ENCODE measurements at regions not wholly inside any gene's neighbourhood (a gene's known extent, or its start where the extent isn't known, plus 50 kb on each side); places are given as distances from the start of the nearest gene placed in this dataset.

DNA sequence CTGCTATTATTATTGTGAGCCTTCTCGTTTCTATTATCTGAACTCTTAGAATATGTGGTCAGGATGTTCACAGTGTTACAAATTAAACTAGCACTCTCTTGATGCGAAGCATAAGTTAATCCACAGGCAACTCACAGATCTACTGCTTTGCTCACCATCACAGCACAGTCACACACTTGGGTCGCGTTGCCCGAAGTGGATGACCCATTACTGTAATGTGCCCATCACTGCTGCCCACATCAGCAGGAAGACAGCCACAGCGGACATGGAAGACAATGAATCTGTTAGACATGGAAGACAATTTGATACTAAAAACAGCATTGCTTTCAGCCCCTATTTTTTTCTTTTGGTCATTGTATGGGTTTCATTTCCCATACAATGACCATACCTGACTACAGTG, 216.4 kb upstream of the B3GAT1 start:
- no peak for DNase-seq
- intact Hi-C loops (cut with DNase I), result no loop called here

DNA sequence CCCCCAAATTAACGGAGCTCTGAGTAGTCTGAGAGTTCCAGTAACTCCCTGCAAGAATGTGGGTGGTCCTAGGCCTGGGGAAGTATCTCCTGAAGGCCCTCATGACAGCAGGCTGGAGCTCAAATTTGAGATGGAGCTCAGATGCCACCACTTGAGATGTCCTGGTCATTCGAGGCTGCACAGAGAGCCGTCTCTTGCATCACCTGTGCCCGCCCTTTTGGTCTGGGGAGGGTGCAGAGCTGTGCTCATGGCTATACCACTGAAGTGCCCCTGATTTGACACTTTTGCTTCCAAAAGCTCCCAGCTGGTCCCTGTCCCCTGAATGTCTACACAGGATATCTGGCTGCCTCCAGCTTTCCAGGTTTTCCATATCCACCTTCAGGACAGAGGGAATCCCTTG, 214.0 kb upstream of the B3GAT1 start:
- DNase-seq, result no peak
- intact Hi-C loops (cut with DNase I), result no loop called here

DNA sequence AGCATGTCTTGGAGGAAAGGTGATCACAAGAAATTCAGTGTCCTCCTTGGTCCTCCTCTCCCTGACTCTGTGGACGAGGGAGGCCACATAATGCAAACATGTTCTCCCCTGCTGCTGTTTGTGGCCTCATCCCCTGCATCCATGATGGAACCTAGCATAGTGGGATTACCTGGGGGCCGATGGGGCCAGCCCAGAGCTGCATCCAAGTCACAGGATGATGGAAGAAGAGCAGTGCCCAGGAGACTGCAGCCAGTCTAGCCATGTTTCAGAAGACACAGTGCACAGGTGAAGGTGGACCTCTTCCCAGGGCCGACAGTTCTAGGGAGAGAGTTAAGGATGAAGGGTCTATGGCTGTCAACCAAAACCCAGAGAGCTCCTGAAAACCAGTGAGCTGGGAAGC, 213.6 kb upstream of the B3GAT1 start:
- intact Hi-C loops (cut with DNase I), result no loop called here
- no peak for DNase-seq

DNA sequence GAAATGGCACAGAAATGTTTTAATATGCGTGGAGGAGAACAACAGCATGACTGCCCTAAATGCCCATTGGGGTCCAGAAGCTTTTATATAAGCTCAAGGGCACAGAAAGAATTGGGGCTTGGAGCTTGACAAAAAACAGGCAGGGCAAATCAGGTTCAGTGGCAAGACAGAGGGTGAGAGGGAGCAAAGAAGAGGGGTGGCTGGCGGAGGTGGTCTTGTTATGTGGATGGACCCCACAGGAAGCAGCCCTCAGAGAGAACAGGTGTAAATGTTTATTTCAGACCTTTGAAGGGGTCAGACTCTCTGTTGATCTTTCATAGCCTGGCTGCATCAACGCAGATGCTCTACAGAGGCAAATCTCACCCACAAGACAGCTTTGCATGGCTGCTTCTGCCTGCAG, 213.1 kb upstream of the B3GAT1 start:
- no peak for DNase-seq
- intact Hi-C loops (cut with DNase I), result no loop called here

DNA sequence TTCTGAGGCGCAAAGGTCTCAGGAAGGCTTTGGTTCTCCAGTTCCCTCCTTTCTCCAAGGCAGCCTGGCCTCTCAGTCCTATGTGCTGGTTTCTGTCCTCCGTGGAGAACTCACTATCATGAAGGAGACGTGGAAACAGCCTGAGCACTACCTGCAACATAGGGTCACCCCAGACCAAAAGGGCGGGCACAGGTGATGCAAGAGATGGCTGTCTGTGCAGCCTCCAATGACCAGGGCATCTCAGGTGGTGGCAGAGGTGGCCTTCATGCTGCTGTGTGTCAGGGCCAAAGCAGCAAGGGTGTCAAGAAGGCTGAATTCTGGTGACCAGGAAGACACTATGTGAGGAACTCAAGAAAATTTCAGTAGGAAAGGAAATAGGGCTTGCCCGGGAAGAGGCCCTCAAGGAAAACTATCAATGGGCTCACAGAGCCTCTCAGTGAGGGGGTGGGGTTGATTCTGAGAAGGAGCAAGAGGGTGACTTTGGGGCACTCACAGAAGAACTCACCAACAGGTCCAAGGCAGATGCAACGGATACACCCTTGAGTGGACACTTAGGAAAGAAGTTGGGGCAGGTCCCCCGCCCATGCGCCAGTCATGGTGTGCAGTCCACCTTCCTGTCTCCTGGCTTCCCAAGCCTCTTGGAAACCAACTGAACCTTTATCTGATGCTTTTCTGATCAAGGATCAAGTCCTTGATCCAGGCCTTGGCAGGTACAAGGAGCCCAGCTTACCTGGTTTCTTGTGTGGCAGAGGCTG, 212.3 kb upstream of the B3GAT1 start:
- DNase-seq, result no peak
- intact Hi-C loops (cut with DNase I), result no loop called here

DNA sequence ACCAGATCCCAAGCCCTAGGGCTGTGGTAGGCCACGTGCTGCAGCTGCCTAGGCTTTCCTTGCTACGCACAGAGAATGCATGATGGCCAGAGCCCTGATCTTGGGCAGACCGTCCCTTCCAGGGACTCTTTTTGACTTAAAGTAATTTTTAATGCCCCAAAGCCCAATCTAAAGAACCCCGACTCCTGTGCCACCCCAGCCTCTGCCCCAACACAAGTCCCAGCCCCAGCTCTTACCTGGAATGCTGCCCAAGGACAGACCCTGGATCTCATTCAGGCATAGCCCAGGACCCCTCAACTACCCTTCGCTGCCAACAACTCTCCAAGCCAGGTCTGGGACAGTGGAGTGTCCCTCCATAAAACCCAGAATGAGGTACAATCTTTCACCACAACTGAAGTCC, 211.7 kb upstream of the B3GAT1 start:
- DNase-seq, result no peak
- intact Hi-C loops (cut with DNase I), result no loop called here

DNA sequence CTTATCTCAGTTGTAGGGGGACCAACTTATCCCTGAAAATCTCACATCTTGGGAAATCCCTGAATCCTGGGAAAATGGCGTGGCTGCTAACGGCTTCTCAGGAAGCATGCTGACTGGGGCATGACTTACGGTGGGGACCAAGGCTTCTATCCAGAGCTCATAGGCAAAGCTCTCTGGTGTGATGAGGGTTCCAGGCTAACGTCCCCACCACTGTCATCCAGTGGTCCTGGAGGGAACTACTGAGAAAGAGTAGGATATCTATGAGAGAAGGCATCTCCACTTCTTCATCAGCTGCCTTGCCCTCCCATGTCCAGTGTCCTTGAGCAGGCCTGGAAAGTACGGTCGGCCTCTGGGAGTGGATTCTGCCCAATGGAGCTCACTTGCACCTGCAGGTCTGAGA, 210.4 kb upstream of the B3GAT1 start:
- intact Hi-C loops (cut with DNase I), result no loop called here

DNA sequence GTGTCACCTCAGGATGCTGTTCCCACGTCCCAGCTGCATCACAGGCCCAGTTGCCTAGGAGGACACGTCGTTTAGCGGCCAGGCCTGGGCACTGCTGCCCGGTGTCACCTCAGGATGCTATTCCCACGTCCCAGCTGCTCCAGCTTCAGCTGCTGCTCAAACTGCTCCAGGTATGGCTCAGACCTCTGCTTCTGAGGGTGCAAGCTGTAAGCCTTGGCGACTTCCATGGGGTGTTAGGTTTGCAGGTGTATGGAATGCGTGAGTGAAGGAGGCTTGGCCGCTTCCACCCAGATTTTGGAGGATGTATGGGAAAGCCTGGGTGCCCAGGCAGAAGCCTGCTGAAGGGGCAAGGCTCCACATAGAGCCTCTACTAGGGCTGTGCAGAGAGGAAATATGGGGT, 205.3 kb upstream of the B3GAT1 start:
- intact Hi-C loops (cut with DNase I), result no loop called here

More for the DNA sequence above, 210.4 kb upstream of the B3GAT1 start:
- DNase-seq, result no peak

DNA sequence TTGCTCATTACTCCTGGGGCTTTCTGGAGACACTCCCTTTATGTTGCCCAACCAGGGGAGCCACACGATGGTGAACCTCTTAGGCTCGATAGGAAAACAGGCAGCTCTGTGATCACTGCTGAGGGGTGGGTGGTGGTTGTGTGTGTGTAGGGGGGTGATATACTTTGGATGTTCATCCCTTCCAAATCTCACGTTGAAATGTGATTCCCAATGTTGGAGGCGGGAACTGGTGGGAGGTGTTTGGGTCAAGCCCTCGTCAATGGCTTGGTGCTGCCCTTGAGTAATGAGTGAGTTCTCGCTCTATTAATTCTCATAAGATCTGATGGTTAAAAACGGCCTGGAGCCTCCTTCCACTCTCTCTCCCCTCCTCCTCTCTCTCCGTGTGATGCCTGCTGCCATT, 204.0 kb upstream of the B3GAT1 start:
- intact Hi-C loops (cut with DNase I), result no loop called here
- no peak for DNase-seq

More for the DNA sequence above, 205.3 kb upstream of the B3GAT1 start:
- DNase-seq, result no peak

DNA sequence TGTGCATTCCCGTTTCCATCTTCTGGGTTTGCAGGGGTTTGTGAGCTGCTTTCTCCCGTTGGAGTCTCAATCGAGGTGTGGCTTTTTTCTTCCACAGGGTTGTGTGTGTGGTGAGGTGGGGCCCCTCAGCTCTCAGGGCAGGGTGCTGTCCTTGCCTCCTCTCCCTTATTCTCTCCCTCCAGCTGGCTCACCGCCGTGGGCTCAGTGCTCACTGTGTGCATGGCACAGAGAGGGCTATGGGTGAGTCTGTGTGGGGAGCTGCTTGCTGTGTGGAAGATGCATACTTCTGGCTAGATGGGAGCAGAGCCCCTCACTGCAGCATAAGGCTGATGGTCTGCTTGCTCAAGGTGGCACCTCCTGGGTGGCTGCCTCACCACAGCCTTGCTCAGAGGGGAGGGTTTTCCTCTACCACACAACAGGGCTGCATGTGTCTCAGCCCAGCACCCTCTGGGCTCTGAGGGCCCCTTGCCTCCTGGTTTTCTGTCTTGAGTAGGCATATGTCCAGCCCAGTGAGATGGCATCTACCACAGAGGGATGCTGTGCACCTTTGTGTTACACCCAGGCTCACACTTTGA, 203.1 kb upstream of the B3GAT1 start:
- intact Hi-C loops (cut with DNase I), result no loop called here
- DNase-seq, result peak in 1 of 10 donors; percentile 28

DNA sequence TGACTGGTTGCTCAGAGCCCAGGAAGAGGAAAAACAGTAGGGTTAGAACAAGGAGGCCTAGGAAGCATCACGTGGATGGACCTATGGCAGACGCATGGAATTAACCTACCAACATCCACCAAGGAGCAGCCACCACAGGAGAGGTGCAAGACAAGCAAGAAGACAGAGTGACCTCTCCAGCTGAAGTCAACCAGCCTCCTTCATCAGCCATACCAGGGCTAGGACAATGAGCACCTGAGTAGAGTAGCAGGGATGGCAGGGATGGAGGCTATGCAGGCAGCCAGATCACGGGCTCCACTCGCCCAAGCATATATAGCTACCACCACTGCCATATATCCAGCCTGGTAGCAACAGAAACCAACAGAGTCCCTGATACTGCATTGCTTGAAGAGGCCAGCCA, 202.1 kb upstream of the B3GAT1 start:
- intact Hi-C loops (cut with DNase I), result no loop called here
- no peak for DNase-seq

DNA sequence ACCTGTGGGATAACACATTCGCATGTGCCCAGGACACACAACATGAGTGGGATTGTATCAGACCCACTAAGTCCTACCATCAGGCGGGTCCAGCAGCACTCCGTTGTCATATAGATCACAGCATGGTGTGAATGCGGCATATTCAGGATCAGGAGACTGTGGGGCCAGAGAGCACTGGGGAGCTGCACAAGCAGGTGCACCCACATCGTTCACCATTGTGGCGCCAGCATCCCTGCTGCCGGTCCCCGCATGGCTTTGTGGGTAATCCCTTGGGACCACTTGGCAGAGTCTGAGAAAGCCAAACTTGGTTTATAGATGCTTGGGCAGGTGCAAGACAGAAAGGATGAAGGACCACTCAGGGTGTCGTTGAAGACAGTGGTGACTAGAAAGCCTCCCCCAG, 201.6 kb upstream of the B3GAT1 start:
- intact Hi-C loops (cut with DNase I), result no loop called here
- DNase-seq, result peak in 1 of 10 donors; percentile 57

DNA sequence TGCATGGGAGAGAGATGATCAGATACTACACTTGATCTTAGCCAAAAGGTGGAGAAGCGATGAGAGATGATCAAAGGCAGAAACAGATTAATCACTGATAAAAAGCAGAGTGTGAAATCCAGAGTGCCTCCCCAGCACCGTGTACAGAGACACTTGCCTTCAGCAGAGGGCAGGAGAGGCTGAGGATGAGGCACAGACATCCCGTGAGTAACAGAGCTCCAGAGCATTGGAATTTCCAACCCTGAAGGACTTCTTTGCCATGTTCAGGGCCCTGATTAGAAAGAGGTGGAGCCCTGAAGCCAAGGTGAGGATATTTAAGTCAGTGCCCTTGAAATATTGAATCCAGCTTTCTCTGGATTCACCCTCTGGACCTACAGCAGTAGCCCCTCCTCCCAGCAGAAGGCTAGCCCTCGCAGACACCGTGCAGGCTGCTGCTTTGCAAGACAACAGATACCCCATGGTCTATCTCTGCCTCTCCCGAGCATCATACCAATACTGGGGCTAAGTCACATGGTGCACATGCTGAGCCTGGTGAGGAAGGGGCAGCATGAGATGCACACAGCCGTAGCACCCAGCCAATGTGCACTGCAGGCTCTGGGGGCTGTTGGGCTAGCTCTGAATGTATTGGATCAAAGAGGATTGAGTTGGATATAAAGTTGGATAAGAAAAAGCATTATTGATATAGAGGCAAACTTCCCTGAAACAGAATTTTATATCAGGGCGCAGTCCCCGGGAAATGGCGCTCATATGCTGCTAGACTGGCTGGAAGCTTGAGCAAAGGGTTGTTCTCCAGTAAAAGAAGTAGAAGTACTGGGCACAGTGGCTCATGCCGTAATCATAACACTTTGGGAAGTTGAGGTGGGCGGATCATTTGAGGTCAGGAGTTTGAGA, 200.3 kb upstream of the B3GAT1 start:
- peak in 2 of 10 donors; percentile 34 to 41 for DNase-seq
- intact Hi-C loops (cut with DNase I), result no loop called here

DNA sequence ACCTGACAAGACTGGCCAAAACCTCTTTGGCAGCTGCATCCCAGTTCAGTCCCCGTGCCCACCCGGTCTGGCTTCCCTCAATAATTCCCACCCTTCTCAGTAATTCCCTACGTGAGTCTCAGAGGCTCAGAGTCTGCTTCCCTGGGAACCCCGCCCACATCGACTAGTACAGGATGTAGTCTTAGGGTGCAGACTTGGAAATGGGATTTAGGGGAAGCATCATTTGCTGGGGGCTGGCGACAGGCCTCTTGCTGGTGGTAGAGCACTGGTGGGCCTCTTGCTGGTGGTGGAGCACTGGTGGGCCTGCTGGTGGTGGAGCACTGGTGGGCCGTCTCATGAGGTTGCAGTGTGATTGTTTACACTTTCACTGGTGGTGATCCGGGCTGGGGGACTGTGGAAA, 199.5 kb upstream of the B3GAT1 start:
- intact Hi-C loops (cut with DNase I), result no loop called here
- DNase-seq, result peak in 1 of 10 donors; percentile 27

DNA sequence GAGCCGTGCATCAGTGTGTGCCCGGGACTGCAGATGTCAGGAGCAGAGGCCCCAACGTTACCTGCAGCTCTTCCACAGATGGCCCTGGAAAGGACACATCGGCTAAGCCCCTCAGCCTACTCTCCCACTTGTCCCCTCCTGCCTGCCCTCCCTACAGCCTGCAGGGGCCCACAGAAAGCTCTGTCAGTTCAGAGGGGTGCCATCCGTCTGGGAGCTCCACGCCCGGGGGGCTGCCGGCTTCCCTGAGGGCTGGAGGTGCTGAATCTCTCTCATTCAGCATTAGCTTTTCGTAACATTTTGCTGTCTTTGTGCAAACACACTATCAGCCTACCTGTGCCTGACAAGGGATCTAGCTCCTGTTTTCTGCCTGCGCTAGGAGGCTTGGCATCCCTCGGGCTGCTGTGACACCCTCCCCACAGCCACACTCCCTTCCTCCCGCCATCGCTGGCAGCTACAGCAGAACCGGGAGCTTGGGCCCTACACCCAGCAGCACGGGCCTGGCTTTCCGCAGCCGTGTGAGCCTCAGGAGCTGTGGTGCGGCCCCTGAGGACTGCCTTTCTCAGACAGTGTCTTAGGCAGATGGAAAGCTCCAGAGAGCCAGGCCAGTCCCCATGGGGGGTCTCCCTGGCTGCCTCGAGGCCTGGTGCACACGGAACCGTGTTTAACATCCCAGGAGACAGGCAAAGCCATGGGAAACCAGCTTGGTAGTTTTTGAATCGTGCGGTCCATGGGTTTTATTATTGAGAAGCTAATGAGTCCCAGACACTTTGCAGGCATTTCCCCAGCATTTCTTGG, 198.3 kb upstream of the B3GAT1 start:
- DNase-seq, result peak in 1 of 10 donors; percentile 87
- intact Hi-C loops (cut with DNase I), result no loop called here

DNA sequence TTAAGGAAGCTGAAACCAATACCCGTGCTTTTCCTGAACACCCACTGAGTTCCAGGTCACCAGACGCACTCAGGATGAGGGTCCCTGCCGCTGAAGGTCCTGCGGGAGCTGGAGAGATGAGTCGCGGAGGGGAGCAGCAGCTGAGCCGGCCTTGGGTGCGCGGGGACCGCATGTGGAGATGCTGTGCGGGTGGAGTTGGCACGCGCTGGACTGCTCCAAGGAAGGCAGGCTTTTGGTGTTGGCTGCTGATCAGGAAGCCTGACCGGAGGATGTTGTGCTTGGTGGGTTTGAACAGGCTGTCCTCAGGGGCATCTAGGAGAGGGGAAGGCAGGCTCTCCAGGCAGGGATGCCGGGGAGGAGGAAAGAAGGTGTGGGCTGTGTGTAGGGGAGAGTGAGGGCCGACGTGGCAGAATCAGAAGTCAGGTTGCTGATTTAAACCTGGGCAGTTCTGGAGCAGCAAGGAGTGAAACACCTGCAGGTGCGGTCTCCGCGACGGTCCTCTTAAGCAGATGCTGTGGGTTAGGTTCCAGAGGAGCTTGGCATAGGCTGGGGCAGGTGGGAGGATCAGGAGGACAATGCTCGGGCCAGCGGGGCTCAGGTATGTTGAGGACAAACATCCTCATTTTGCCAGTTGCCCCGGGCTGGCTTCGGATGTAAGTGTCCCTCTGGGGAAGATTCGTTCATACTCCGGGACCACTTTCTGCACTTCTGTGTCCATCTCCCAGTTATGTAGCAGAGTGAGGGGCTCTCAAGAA, 197.5 kb upstream of the B3GAT1 start:
- DNase-seq, result peak in 4 of 10 donors; percentile 32 to 91 (median 68)
- intact Hi-C loops (cut with DNase I), result no loop called here

DNA sequence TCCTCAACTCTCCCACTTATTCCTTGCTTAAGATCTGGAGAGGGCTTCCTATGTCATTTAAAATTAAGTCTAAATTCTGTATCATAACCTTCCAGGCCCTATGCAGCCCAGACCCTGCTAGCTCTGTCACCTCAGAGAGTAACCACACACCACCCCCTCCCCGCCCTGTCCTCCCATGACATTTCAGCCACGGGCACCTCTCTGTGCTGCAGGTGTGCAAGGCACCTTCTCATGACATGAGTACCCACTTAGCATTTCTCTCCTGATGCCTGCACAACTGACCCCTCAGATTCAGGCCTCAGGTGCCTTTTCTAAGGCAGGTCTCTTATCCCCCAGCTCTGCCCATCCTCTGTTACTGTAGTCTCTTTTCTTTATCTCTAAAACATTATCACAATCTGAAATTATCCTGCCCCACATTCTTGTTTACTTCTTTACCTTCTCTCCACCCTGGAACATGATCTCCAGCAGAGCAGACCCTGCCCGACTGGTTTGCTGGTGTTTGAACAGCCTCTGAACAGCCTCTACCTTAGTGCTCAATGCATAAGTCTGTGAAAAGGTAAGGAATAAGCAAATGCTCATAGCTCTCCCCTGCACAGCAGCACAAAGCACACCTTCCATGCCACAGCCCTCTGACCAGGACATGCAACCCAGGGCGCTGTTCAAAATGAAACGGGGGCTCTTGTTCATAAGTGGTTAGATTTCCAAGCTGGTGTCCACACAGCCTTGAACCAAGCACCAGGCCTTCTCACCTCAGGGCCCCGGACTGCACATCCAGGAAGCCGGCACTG, 196.1 kb upstream of the B3GAT1 start:
- intact Hi-C loops (cut with DNase I), result no loop called here
- peak in 1 of 10 donors; percentile 70 for DNase-seq

DNA sequence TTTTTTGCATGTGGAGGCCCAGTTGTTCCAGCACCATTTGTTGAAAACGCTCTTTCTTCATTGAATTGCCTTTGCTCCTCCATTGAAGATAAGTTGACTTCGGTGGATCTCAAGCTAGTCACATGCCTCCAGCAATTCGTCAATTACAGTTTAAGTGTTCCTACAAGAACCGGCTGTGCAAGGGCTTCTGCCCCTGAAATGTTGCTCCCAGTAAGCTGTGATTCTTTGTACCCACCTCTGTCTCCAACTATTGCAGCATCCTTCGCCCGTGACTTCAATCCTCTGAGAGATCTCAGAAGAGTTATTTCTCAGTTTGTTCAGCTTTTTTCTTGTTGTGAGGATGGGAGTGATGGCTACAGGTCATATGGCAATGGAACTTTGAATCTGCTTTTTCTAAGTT, 194.2 kb upstream of the B3GAT1 start:
- DNase-seq, result no peak
- intact Hi-C loops (cut with DNase I), result no loop called here

DNA sequence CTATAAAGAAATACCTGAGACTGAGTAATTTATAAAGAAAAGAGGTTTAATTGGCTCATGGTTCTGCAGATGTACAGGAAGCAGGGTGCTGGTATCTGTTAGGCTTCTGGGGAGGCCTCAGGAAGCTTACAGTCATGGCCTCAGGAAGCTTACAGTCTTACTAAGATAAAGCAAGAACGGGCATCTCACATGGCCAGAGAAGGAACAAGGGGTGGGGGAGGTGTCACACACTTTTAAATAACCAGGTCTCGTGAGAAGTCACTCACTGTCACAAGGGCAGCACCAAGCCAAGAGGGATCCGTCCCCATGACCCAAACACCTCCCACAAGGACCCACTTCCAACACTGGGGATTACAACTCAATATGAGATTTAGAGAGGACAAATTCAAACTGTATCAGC, 192.8 kb upstream of the B3GAT1 start:
- intact Hi-C loops (cut with DNase I), result no loop called here
- no peak for DNase-seq
